ENCODE measurements at regions not wholly inside any gene's neighbourhood (a gene's known extent, or its start where the extent isn't known, plus 50 kb on each side); places are given as distances from the start of the nearest gene placed in this dataset.

DNA sequence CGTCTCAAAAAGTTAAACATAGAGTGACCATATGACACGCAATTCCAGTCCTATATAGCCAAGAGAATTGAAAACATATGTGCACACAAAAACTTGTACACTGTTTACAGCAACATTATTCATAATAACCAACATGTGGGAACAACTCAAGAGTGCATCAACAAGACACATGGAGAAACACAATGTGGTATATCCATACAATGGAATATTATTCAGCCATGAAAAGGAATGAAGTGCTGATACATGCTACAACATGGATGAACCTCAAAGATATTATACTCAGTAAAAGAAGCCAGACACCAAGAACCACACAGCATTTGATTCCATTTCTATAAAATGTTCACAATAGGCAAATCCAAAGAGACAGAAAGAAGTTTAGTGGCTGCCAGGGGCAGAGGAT, 317.0 kb downstream of the NSG2 start:
- DNase-seq (ENCODE audit: insufficient read length) (no peak), FAIRE-seq (no peak)
- no peak for TF ChIP-seq POLR2A (IDR thresholded peaks at IDR 0.05; ENCODE audit: low read depth, low read length)
- no peak for TF ChIP-seq POLR2AphosphoS5 (IDR thresholded peaks at IDR 0.05; ENCODE audit: low read depth, low read length)
- TF ChIP-seq TAF1 (IDR thresholded peaks at IDR 0.05; ENCODE audit: borderline replicate concordance, low read depth, low read length): no peak

- DNase-seq (ENCODE audit: insufficient read length) (no peak), FAIRE-seq (no peak)
Observed at GRCh38 chr5:174363934-174364333, 318.4 kb downstream of the NSG2 start.

GRCh38 chr5:174364676-174365075, 319.2 kb downstream of the NSG2 start:
- FAIRE-seq (no peak), DNase-seq (ENCODE audit: insufficient read length) (no peak)
- TF ChIP-seq POLR2AphosphoS5 (IDR thresholded peaks at IDR 0.05; ENCODE audit: low read depth, low read length) (no peak), TAF1 (IDR thresholded peaks at IDR 0.05; ENCODE audit: borderline replicate concordance, low read depth, low read length) (no peak)

More at GRCh38 chr5:174363934-174364333, 318.4 kb downstream of the NSG2 start:
- TF ChIP-seq TAF1 (IDR thresholded peaks at IDR 0.05; ENCODE audit: borderline replicate concordance, low read depth, low read length) (no peak), POLR2A (IDR thresholded peaks at IDR 0.05; ENCODE audit: low read depth, low read length) (no peak)

DNA sequence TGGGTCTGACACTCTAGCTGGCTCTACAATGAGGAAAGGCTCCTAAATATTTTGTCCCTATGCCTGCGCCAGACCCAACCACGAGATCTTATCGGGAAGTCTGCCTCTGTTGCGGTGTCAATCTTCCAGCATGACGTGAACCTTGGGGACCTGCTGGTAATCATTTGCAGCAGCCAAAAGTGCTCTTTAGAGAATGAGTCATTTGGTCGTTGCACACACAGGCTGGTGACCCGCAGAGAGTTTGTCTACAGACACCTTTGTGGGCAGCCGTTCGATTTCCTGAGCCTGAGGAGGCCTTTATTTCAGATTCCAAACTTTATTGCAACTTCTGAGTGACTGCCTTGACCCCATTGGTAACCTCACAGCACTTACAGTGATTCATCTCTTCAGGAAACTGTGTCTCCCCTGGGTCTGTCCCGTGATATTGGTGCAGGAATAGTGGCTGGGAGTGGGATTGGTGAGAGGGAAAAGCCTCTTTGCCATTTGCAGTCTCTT, 326.1 kb downstream of the NSG2 start:
- DNase-seq (ENCODE audit: insufficient read length) (no peak), FAIRE-seq (no peak)
- TF ChIP-seq POLR2A (IDR thresholded peaks at IDR 0.05; ENCODE audit: low read depth, low read length): no peak

DNA sequence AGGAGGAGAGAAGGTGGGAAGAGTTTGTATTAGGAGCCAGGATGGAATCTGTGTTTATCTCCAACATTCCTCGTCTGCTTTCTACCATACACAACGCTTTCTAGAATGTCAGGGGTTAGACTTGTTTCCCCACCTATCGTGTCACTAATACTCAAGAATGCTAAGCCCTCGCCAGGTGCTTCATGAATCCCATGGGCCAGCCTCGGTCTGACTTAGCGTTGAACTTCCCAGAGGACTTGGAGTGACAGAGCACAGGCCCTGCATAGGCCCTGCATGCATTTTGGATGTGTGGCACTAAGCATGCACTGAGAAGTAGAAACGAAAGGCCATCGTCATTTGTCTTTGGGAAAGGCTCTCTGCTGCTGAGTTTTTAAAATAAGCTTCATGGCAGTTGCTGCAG, 328.7 kb downstream of the NSG2 start:
- no peak for DNase-seq (ENCODE audit: insufficient read length)
- TF ChIP-seq POLR2A (IDR thresholded peaks at IDR 0.05; ENCODE audit: low read depth, low read length) (no peak), TAF1 (IDR thresholded peaks at IDR 0.05; ENCODE audit: borderline replicate concordance, low read depth, low read length) (no peak), POLR2AphosphoS5 (IDR thresholded peaks at IDR 0.05; ENCODE audit: low read depth, low read length) (no peak)

GRCh38 chr5:174376056-174376455, 330.6 kb downstream of the NSG2 start:
- FAIRE-seq (no peak), DNase-seq (ENCODE audit: insufficient read length) (no peak)
- no peak for TF ChIP-seq POLR2A (IDR thresholded peaks at IDR 0.05; ENCODE audit: low read depth, low read length)

More for the DNA sequence above, 328.7 kb downstream of the NSG2 start:
- FAIRE-seq: no peak

- TF ChIP-seq TAF1 (IDR thresholded peaks at IDR 0.05; ENCODE audit: borderline replicate concordance, low read depth, low read length) (no peak), POLR2AphosphoS5 (IDR thresholded peaks at IDR 0.05; ENCODE audit: low read depth, low read length) (no peak), POLR2A (IDR thresholded peaks at IDR 0.05; ENCODE audit: low read depth, low read length) (no peak)
- FAIRE-seq (no peak), DNase-seq (ENCODE audit: insufficient read length) (no peak)
Observed at GRCh38 chr5:174376726-174377373, 331.3 kb downstream of the NSG2 start.

- no peak for DNase-seq (ENCODE audit: insufficient read length)
- FAIRE-seq: no peak
- TF ChIP-seq TAF1 (IDR thresholded peaks at IDR 0.05; ENCODE audit: borderline replicate concordance, low read depth, low read length) (no peak), POLR2AphosphoS5 (IDR thresholded peaks at IDR 0.05; ENCODE audit: low read depth, low read length) (no peak), POLR2A (IDR thresholded peaks at IDR 0.05; ENCODE audit: low read depth, low read length) (no peak)
Observed at GRCh38 chr5:174378121-174378874, 332.8 kb downstream of the NSG2 start.

DNA sequence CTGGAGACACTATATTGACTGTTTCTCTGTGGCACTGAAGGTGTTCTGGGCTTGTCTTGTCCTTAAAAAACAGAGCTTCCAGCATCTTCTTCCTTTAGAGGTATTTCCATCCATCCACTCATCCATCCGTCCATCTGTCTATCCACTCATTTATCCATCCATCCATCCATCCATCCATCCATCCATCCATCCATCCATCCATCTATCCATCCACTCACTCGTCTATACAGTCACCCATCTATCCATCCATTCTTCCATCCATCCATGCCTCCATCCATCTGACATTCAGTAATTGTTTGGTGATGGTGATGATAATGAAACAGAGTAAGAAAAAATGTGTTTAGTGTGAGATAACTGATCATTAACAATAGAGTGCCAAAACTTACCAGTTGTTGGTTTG, 334.8 kb downstream of the NSG2 start:
- DNase-seq (ENCODE audit: insufficient read length) (no peak), FAIRE-seq (no peak)
- TF ChIP-seq TAF1 (IDR thresholded peaks at IDR 0.05; ENCODE audit: borderline replicate concordance, low read depth, low read length): no peak
- no peak for TF ChIP-seq POLR2AphosphoS5 (IDR thresholded peaks at IDR 0.05; ENCODE audit: low read depth, low read length)
- TF ChIP-seq POLR2A (IDR thresholded peaks at IDR 0.05; ENCODE audit: low read depth, low read length): no peak

GRCh38 chr5:174381241-174381640, 335.7 kb downstream of the NSG2 start:
- TF ChIP-seq POLR2A (IDR thresholded peaks at IDR 0.05; ENCODE audit: low read depth, low read length) (no peak), POLR2AphosphoS5 (IDR thresholded peaks at IDR 0.05; ENCODE audit: low read depth, low read length) (no peak), TAF1 (IDR thresholded peaks at IDR 0.05; ENCODE audit: borderline replicate concordance, low read depth, low read length) (no peak)
- FAIRE-seq (no peak), DNase-seq (ENCODE audit: insufficient read length) (no peak)

DNA sequence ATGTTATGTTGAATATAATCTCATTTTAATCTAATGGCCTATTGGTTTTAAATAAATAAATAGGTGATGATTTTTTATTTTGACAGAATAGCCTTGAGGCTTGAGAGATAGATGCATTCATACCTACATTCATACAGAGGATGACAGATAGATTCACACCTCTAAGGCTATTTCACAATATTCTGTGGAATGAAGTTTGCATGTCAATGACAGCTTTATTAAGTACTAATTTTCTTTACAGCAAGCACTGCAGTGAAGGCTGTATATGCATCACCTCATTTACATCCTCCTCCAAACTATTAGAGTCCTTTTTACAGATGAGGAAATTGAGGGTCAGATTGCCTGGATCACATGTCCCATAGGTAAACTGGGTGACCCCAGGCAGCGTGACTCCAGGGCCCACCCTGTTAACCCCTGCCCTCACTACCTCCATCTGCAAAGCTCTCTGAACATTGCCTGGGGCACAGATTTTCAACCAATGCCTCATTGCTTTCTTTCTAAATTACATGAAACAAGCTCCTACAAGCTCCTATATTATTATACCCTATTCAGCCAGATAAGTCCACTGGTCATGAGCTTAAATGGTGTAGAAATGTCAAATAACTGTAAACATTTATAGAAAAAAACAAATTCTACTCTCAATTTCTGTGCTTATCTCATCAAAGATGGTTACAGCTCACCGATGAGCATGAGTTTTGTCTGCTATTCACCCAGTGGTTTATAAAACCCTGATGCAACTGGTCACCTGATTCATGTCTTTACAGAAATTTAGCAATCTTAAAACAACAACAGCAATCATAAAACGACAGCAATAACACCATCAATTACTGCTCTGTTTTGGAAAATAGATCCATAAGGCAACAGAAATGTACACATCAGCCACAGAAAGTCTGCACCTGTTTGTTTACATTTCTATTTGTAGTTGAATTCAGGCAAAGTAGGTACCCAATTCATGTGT, 338.0 kb downstream of the NSG2 start:
- FAIRE-seq: no peak
- TF ChIP-seq TAF1 (IDR thresholded peaks at IDR 0.05; ENCODE audit: borderline replicate concordance, low read depth, low read length) (no peak), POLR2AphosphoS5 (IDR thresholded peaks at IDR 0.05; ENCODE audit: low read depth, low read length) (no peak), POLR2A (IDR thresholded peaks at IDR 0.05; ENCODE audit: low read depth, low read length) (no peak)
- no peak for DNase-seq (ENCODE audit: insufficient read length)

Data from GM12892 (cell line).